ENCODE measurements at regions not wholly inside any gene's neighbourhood (a gene's known extent, or its start where the extent isn't known, plus 50 kb on each side); places are given as distances from the start of the nearest gene placed in this dataset.
"Not testable (repeated sequence)": the region's sequence is repeated elsewhere in the genome, so short reads cannot be mapped to it uniquely, and the experiment has no call there.

DNA sequence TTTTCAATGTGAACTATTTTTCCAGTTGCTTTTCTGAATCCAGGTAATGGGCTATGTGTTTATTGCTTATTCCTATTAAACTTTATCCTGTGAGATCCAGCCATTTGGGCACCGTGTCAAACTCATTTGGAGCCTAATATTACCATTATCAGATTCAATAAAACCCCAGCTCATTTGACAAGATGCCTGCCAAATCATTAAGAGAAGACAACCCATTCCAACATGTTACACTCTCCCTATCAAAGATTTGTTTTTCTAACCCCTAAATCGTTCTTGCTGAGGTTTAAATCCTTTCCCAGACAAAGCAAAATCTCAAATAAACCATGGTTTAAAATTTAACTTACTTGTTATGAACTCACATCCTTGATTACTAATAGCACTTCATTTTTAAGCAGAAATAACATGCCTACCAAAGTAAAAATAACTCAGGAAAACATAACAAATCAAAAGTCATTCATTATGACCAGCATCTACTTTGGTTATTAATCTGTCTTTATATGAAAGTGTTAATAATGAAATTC lies 130.0 kb upstream of the TCF21 start:
- DNase-seq = no peak

DNA sequence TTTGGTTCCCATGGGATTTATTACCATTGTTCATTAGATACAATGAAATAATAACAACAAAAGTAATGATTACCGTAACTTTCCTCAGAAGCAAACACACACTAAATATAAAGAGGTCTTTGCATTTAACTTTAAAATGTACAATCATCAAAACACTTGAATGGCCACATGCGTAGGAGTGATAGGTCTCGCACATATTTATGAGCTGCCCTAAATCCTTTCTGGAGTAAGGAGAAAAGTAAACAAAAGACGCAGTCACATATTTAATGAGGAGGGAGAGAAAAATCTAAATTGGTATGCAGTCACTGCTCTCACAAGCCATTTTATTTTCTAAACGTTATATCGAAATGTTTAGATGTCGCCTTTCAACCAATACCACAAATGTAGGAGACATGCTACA lies 129.4 kb upstream of the TCF21 start:
- no peak for DNase-seq

- DNase-seq = no peak
Observed at GRCh38 chr6:133761706-133762105, 127.2 kb upstream of the TCF21 start.

GRCh38 chr6:133764008-133764753 lies 124.7 kb upstream of the TCF21 start:
- DNase-seq = no peak

- no peak for DNase-seq
Observed at GRCh38 chr6:133764754-133765208, 124.1 kb upstream of the TCF21 start.

GRCh38 chr6:133767357-133767970 lies 121.4 kb upstream of the TCF21 start:
- no peak for DNase-seq

GRCh38 chr6:133768656-133769295 lies 120.1 kb upstream of the TCF21 start:
- no peak for DNase-seq

- no peak for DNase-seq
Observed at GRCh38 chr6:133769463-133769862, 119.5 kb upstream of the TCF21 start.

DNA sequence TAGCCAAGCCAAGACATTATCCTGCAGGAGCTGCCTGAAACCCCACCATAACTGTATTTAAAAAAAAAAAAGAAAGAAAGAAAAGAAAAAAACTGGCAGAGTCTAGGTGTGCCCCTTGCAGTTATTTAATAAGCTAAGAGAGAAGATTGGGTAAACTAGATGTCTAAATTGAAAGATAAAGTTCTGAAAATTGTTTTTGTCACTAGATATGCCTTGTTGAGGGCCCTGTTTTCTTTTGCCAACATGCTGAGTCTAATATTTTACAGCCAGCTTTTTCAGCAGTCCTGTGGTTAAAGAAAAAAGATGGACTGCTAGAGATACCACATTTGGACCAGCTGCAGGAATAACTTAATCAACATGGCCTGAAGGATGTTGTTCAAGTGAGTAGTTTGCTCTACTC lies 116.3 kb upstream of the TCF21 start:
- DNase-seq = no peak

- no peak for DNase-seq
Observed at GRCh38 chr6:133773776-133774175, 115.1 kb upstream of the TCF21 start.

DNA sequence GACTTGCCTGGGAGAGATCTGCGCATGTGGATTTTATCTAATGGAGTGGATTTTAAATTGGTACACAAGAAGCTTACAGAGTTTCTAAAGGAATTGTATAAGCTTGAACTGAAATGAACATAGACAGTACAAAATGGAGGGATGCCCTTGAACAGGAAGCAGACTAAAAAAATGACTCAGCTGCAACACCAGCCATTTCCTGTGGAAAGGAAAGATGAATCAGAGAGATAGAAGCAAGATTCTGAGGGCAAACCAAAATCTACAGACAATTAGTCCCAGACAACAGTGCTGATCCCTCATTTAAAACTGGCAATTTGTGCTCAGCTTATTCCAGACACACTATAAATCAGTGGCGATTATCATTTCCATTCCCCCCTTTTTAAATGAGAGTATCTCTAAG lies 114.6 kb upstream of the TCF21 start:
- no peak for DNase-seq

DNA sequence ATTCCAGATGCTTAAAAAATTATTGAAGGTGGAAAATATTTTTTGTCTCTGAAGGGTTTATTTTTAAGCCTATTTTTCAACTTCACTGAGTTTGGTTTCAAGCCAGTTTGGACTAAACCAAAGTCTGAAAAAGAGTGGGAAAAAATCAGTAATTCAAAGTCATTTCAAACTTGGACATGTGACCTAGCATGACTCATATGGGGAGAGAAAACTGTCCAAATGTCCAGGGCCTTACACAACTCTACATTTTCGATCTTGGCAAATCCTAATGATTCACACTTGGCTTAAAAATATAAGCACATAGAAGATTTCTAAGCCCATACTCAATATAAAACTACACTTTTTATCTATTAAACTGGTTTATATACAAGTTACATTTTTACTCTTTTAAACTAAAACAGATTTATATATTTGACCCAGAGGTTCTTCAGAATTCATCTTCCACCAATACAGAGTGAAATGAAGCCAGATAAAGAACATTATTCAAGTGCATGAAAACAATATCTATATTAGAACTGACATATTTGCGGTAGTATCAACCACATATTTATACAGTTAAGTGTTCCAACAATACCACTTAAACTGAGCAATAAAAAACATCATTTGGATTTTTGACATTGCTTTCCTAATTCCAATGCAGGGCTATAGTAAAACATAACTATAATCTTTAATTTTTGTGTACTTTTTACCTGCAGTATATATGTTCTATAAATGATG lies 110.3 kb upstream of the TCF21 start:
- no peak for DNase-seq

DNA sequence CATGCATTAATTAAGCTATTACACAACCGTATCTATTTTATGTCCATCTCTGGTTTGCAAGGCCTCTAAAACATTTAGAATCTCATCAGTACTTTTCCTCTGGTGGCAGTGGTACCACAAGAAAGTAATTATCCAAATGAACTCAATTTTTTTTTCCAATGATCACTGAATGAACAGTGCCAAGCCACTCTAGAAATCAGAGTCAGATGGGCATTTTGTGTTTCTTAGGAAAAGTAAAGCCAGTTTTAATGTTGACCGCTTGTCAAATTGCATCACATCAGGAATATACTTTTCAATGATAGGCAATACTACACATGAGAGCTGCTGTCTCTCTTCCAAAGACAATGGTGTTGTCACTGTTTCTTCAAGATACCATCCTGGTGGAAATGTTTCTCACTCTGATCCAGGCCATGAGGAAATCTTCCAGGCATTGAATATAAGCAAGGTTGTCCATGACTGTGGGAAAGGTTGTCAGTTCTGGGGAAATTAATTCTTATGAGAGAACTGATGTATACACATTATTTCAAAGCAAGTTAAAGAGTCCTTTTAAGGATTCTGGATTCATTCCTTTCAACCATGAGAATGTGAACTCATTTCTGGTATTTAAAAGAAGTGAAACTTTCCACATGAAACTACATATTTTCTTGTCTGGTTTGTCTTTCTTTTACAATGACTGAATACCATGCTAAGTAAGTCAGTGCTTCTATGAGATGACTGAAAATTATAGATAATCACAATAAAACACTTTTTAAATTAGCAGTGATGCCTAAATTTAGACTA lies 108.8 kb upstream of the TCF21 start:
- DNase-seq = no peak

DNA sequence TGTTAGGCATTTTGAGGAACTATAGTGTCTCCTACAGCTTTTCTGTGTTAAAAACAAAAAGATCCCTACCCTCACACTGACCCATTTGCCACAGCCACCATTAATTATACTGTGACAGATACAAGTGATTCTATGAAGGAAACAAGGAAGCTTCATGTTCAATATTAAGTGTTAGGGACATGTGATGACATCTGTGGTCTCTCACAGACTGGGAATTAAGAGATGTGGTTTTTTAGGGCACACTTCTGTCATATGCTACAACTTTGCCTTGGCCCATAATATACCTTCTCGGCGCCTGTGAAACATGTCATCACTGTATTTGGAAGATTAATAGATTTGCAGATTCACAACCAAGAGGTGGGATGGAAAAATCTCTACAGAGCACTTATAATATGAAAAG lies 102.9 kb upstream of the TCF21 start:
- DNase-seq = no peak

GRCh38 chr6:133787122-133787521 lies 101.8 kb upstream of the TCF21 start:
- DNase-seq = no peak

DNA sequence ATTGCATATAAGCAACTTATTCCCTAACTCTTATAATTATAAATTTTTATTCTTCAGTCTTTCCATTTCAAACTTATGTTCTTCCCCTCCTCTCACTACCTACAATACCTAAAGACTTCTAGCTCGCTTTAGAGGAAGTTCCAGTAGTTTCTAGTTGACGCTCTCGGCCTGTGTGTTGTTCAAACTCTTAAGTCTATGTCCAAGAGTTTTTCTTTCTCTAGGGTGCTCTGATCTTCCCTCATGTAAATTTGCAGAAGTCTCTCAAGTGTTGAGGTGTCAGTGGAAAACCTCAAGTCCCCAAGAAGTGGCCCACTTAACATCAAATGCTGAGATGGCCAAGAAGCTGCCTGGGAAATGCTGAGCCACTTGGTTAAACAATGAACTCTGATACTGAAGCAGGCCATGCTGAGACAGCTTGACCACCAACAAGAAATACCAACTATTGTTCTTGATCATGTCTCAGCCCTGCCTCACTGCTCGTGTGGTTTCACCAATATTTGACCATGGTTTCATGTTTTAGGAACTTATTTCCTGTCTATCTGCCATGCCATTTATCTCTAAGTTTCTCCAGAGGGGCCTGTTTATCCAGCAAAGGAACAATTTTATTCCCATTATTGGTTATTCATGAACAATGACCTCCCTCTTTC lies 100.9 kb upstream of the TCF21 start:
- no peak for DNase-seq

DNA sequence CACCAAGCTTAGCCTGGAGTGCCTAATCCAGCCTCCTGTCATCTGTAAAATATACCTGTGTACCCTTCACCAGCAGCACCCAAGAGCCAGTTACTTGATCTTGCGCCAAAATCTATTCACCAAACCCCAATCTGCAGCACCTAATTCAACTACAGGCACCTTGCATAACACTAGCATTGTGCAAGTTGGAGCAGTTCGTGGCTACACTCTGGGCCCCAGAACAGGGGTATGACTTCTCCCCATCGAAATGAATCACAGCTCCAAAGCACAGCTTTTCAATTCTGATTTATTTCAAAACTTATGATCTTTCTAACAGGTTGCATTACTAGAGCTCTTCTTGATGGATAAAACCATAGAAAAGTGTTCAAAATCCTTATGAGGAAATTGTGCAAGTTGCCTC lies 100.4 kb upstream of the TCF21 start:
- DNase-seq = no peak

DNA sequence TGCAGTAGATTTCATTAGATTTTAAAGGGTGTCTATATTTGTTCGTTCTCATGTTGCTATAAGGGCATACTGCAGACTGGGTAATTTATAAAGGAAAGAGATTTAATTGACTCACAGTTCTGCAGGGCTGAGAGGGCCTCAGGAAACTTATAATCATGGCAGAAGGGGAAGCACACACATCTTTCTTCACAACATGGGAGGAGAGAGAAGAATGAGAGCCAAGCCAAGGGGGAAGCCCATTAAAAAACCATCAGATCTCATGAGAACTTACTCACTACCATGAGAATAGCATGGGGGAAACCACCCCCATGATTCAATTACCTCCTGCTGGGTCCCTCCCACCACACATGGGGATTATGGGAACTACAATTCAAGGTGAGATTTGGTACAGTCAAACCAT lies 99.5 kb upstream of the TCF21 start:
- DNase-seq = not testable (repeated sequence)

DNA sequence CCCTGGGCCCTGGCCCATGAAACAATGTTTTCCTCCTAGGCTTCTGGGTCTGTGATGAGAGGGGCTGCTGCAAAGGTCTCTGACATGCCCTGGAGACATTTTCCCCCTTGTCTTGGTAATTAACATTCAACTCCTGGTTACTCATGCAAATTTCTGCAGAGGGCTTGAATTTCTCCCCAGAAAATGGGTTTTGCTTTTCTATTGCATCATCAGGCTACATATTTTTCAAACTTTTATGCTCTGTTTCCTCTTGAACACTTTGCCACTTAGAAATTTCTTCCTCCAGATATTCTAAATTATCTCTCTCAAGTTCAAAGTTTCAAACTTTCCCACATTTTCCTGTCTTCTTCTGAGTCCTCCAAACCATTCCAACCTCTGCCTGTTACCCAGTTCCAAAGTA lies 98.2 kb upstream of the TCF21 start:
- not testable (repeated sequence) for DNase-seq

- not testable (repeated sequence) for DNase-seq
Observed at GRCh38 chr6:133795051-133795450, 93.9 kb upstream of the TCF21 start.

DNA sequence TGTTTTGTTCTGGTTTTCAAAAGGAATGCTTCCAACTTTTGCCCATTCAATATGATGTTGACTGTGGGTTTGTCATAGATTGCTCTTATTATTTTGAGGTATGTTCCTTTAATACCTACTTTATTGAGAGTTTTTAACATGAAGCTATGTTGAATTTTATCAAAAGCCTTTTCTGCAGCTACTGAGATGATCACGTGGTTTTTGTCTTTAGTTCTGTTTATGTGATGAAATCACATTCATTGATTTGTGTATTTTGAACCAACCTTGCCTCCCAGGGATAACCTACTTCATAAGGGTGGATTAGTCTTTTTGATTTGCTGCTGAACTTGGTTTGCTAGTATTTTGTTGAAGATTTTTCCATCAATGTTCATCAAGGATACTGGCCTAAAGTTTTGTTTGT lies 92.7 kb upstream of the TCF21 start:
- DNase-seq = no peak

DNA sequence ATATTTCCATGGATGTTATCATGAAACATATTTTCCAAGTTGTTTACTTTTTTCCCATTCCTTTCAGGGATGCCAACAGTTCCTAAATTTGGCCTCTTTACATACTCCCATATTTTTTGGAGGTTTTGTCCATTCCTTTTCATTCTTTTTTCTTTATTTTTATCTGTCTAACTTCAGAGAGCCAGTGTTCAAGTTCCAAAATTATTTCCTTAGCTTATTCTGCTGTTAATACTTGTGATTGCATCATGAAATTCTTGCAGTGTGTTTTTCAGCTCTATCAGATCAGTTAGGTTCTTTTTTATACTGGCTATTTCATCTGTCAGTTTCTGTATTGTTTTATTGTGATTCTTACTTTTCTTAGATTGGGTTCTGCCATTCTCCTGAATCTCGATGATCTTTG lies 89.9 kb upstream of the TCF21 start:
- no peak for DNase-seq

Measured in hematopoietic multipotent progenitor cell treated with erythropoietin and hydrocortisone succinate and interleukin-3 and kit ligand, for 4 days (in vitro differentiated cells).